ENCODE measurements at regions not wholly inside any gene's neighbourhood (a gene's known extent, or its start where the extent isn't known, plus 50 kb on each side); places are given as distances from the start of the nearest gene placed in this dataset.

DNA sequence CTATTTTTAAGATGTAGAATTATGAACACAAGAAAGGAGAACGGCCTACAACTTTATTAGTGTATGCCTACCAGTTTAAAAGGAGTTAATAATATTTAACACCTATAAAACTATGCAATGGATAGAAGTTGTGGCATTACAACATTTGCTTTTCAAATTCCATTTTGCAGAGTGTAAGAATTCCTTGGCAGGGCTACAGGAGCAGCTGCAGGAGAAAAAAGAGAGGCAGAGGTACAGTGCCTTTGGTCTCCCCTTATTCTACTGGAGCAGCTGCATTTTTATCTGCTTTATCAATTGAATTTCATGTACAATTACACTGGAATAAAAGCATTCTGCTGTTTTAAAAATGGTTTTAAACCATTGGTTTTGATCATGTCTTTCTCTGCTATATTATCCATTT lies 145.7 kb upstream of the KCNH8 start:
- H3K36me3 ChIP-seq (ENCODE audit: insufficient read depth, low read length) = no peaks in the 10 kb centered on the region
- H3K4me3 ChIP-seq (ENCODE audit: low read depth in 1 of 2, low read length in 2 of 2) = no peak overlapping the region
- H4K20me1 ChIP-seq (ENCODE audit: insufficient read depth, low read length) = no peaks in the 10 kb centered on the region
- H3K9me3 ChIP-seq (ENCODE audit: insufficient read depth, low read length, severe bottlenecking) = no peaks in the 10 kb centered on the region
- H3K4me1 ChIP-seq (ENCODE audit: insufficient read depth, low read length) = no peaks in the 10 kb centered on the region
- no peak for TF ChIP-seq EZH2 (IDR thresholded peaks at IDR 0.05; ENCODE audit: borderline replicate concordance, low read depth, low read length, severe bottlenecking)
- TF ChIP-seq, protein P1, sequence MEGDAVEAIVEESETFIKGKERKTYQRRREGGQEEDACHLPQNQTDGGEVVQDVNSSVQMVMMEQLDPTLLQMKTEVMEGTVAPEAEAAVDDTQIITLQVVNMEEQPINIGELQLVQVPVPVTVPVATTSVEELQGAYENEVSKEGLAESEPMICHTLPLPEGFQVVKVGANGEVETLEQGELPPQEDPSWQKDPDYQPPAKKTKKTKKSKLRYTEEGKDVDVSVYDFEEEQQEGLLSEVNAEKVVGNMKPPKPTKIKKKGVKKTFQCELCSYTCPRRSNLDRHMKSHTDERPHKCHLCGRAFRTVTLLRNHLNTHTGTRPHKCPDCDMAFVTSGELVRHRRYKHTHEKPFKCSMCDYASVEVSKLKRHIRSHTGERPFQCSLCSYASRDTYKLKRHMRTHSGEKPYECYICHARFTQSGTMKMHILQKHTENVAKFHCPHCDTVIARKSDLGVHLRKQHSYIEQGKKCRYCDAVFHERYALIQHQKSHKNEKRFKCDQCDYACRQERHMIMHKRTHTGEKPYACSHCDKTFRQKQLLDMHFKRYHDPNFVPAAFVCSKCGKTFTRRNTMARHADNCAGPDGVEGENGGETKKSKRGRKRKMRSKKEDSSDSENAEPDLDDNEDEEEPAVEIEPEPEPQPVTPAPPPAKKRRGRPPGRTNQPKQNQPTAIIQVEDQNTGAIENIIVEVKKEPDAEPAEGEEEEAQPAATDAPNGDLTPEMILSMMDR (IDR thresholded peaks at IDR 0.05; ENCODE audit: borderline replicate concordance, extremely low read depth, low read length, poor library complexity, severe bottlenecking) = no peak
- no peaks in the 10 kb centered on the region for H3K27me3 ChIP-seq (ENCODE audit: insufficient read depth, low read length, poor library complexity)
- ATAC-seq (ENCODE audit: insufficient read depth, low read depth) (no peak), DNase-seq (no peak)
- no peak overlapping the region for H3K27ac ChIP-seq (ENCODE audit: low read length)
- no peak overlapping the region for H2AFZ ChIP-seq (ENCODE audit: low read depth, low read length)
- no peak overlapping the region for H3K9ac ChIP-seq (ENCODE audit: low read depth, low read length)
- no peak overlapping the region for H3K4me2 ChIP-seq (ENCODE audit: insufficient read depth, low read length)
- H3K79me2 ChIP-seq (ENCODE audit: insufficient read depth, low read length) = no peaks in the 10 kb centered on the region

DNA sequence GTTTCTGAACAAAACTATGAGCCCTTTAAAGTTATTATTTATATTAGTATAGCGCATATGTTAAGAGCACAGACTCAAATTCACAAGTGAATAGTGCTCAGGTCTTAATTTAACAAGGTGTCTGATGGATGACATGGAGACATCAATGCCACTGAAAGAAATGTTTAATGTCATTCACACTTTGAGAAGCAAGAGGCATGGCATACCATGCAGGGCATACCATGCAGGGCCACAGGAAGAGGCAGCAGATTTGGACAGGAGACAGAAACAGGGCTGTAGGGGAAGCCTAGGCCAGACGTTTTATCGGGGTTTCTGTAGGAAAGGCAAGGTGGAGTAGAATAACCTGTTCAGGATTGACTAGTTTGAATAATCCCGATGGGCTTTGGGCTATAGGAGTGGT lies 150.2 kb upstream of the KCNH8 start:
- H2AFZ ChIP-seq (ENCODE audit: low read depth, low read length) = no peak overlapping the region
- ATAC-seq (ENCODE audit: insufficient read depth, low read depth) (no peak), DNase-seq (no peak)
- no peak overlapping the region for H3K27ac ChIP-seq (ENCODE audit: low read length)
- H3K36me3 ChIP-seq (ENCODE audit: insufficient read depth, low read length) = no peaks in the 10 kb centered on the region
- H3K9me3 ChIP-seq (ENCODE audit: insufficient read depth, low read length, severe bottlenecking) = peaks cover 16% of the 10 kb centered on the region
- no peak overlapping the region for H3K4me2 ChIP-seq (ENCODE audit: insufficient read depth, low read length)
- TF ChIP-seq EZH2 (IDR thresholded peaks at IDR 0.05; ENCODE audit: borderline replicate concordance, low read depth, low read length, severe bottlenecking) = no peak
- TF ChIP-seq, protein P1 (IDR thresholded peaks at IDR 0.05; ENCODE audit: borderline replicate concordance, extremely low read depth, low read length, poor library complexity, severe bottlenecking) = no peak
- H3K9ac ChIP-seq (ENCODE audit: low read depth, low read length) = no peak overlapping the region
- H3K4me3 ChIP-seq (ENCODE audit: low read depth in 1 of 2, low read length in 2 of 2) = no peak overlapping the region
- no peaks in the 10 kb centered on the region for H3K27me3 ChIP-seq (ENCODE audit: insufficient read depth, low read length, poor library complexity)
- no peaks in the 10 kb centered on the region for H3K79me2 ChIP-seq (ENCODE audit: insufficient read depth, low read length)
- H4K20me1 ChIP-seq (ENCODE audit: insufficient read depth, low read length) = no peaks in the 10 kb centered on the region
- no peaks in the 10 kb centered on the region for H3K4me1 ChIP-seq (ENCODE audit: insufficient read depth, low read length)

DNA sequence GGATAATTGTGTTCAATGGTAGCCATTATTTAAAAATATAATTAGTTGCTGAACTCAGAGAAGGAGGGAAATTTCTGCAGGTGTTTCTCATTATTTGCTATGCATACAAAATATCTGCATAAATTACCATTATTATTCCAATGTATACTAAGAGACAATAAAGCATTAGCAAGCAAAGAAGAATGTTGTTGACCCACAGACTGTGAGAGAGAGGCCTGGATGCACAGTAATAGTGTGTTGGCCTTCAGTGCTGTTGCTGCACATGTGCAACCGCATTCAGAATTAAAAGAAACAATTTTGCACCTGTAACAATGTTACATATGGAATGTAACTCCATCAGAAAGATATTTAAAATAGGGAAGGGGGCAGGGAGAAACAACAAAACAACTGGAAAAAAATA lies 155.6 kb upstream of the KCNH8 start:
- H2AFZ ChIP-seq (ENCODE audit: low read depth, low read length) = no peak overlapping the region
- TF ChIP-seq, protein P1 (IDR thresholded peaks at IDR 0.05; ENCODE audit: borderline replicate concordance, extremely low read depth, low read length, poor library complexity, severe bottlenecking) = no peak
- TF ChIP-seq EZH2 (IDR thresholded peaks at IDR 0.05; ENCODE audit: borderline replicate concordance, low read depth, low read length, severe bottlenecking) = no peak
- ATAC-seq (ENCODE audit: insufficient read depth, low read depth) = no peak
- no peaks in the 10 kb centered on the region for H3K79me2 ChIP-seq (ENCODE audit: insufficient read depth, low read length)
- no peak overlapping the region for H3K27ac ChIP-seq (ENCODE audit: low read length)
- peaks cover 6% of the 10 kb centered on the region for H3K4me1 ChIP-seq (ENCODE audit: insufficient read depth, low read length)
- no peaks in the 10 kb centered on the region for H4K20me1 ChIP-seq (ENCODE audit: insufficient read depth, low read length)
- peaks cover 16% of the 10 kb centered on the region for H3K9me3 ChIP-seq (ENCODE audit: insufficient read depth, low read length, severe bottlenecking)
- no peak overlapping the region for H3K9ac ChIP-seq (ENCODE audit: low read depth, low read length)
- no peaks in the 10 kb centered on the region for H3K27me3 ChIP-seq (ENCODE audit: insufficient read depth, low read length, poor library complexity)
- no peak for DNase-seq
- no peaks in the 10 kb centered on the region for H3K36me3 ChIP-seq (ENCODE audit: insufficient read depth, low read length)
- no peak overlapping the region for H3K4me3 ChIP-seq (ENCODE audit: low read depth in 1 of 2, low read length in 2 of 2)
- H3K4me2 ChIP-seq (ENCODE audit: insufficient read depth, low read length) = no peak overlapping the region

Data from DND-41 (cell line).